HG02588 (cell line): ENCODE measurements at regions not wholly inside any gene's neighbourhood (a gene's known extent, or its start where the extent isn't known, plus 50 kb on each side); places are given as distances from the start of the nearest gene placed in this dataset.

Source experiments
- ATAC-seq: cut with Tn5 transposase; IDR thresholded peaks from one replicate; pipeline ENCODE4 v1.9.1; 2021; ENCODE audit warnings: mild to moderate bottlenecking, moderate library complexity; ENCODE audit not compliant: unreplicated experiment

- no peak for ATAC-seq
Measured at GRCh38 chr2:185145316-185146121, 547.2 kb downstream of the ZNF804A start.

GRCh38 chr2:185147361-185147760 is 549.0 kb downstream of the ZNF804A start:
- ATAC-seq: no peak

- ATAC-seq: no peak
Measured at GRCh38 chr2:185152186-185152585, 553.9 kb downstream of the ZNF804A start.

GRCh38 chr2:185161701-185162100 is 563.4 kb downstream of the ZNF804A start:
- no peak for ATAC-seq

DNA sequence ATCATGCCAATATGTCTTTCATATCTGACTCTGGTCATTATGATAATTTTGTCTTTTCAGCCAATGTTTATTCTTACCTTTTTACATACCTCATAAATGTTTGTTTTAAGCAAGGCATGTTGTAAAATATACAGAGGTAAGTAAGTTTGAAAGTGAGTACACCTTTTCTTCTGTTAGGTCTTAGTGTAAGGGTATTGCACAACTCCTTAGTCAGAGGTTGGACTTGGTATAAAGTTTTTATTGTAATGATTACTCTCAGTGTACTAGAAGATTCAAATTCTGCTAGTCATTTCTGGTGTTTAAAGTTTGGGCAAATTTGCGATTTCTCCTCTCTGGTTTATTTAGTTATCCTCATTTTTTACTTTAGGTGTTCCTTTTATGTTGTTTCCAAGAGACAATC is 564.3 kb upstream of the FSIP2 start:
- no peak for ATAC-seq

DNA sequence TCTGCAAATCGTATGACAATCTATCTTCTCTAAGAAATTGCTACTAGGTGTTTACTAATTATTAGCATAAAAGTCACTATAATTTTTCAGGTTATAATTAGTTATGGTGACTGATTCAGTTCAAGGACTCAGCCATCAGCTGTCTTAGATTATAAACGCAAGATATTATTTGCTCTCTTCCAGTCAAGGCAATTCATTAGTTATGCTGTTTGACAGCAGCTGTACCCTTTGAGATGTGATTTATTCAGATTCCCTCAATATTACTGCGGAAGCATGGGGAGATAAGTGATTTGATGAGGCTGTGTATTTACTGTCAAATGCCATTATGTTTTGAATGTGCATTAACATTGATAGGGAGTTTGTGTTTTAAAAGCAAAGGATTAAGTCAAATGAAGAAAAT is 558.9 kb upstream of the FSIP2 start:
- no peak for ATAC-seq

GRCh38 chr2:185181901-185182300 is 556.7 kb upstream of the FSIP2 start:
- no peak for ATAC-seq

GRCh38 chr2:185185044-185185443 is 553.6 kb upstream of the FSIP2 start:
- ATAC-seq: no peak

GRCh38 chr2:185187421-185187820 is 551.2 kb upstream of the FSIP2 start:
- ATAC-seq: no peak

DNA sequence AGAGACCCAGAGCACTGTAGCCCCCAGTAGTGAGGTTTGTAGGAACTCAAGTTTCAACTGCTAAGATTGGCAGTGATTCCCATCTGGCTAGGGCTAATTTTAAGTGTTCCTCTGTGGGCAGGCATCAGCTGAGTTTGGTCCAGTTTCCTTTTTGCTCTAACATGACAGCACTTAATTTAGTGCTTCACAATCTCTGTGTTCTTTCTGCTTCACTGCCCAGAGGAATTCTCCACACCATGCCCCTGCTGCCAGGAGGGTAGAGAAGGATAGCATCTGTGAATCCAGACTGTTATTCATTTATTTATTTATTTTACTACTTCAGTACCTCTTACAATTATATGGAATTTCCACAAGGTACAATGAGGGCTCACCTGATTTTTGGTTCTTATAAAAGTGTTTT is 549.9 kb upstream of the FSIP2 start:
- ATAC-seq: no peak

GRCh38 chr2:185201063-185201462 is 537.5 kb upstream of the FSIP2 start:
- ATAC-seq: no peak

DNA sequence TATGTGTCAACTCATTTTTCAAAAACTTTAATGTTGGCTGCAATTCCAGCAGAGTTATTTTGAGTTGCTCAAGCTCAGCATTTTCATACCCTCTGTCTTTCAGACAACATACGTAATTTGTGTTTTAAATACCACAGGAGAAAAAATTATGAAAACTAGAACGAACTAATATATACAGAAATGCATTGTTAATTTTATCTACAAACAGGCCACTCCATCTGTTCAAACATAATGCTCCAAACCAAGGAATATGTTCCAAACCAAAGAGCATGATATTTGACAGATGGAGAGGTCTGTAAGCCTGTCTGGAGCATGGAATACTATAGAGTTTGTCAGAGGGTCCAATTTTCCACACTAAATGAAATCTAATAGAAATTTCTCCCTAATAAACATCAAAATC is 536.2 kb upstream of the FSIP2 start:
- no peak for ATAC-seq

- no peak for ATAC-seq
Measured at GRCh38 chr2:185202945-185203528, 535.6 kb upstream of the FSIP2 start.

- no peak for ATAC-seq
Measured at GRCh38 chr2:185208261-185208660, 530.3 kb upstream of the FSIP2 start.

GRCh38 chr2:185215497-185215896 is 523.1 kb upstream of the FSIP2 start:
- ATAC-seq: peak; percentile 51

DNA sequence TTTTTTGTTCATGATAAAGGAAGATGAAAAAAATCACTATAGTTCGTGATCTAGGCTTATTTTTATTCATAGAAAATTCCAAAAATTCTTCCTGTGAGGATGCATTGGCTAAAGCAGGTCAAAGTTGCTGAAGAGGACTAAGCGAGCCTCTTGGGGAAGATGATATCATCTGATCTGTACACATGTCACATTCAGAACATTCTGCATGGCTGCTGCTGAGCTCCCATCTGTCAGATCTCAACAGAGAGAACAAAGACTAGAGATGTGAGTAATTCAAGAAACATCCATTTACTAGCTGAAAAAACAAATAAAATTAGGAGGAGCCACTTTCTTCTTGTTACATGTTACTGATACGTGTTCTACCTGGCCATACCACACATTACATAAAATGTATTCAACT is 518.6 kb upstream of the FSIP2 start:
- no peak for ATAC-seq

GRCh38 chr2:185222311-185222710 is 516.3 kb upstream of the FSIP2 start:
- ATAC-seq: no peak

GRCh38 chr2:185227391-185227790 is 511.2 kb upstream of the FSIP2 start:
- ATAC-seq: no peak

DNA sequence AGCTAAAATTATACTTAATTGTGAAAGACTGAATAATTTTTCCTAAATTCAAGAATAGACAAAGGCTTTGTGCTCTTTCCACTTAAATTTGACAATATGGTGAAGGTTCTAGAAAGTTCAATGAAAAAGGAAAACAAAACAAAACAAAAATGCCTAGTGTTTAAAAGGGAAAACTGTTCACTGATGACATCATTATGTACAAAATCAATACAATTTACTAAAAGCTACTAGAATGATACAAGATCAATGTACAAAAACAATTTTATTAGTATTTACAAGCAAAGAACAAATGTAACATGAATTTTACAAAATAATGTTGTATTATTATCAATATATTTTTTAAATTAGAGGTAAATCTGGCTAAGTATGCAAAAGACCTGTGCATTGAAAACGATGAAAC is 499.1 kb upstream of the FSIP2 start:
- no peak for ATAC-seq

GRCh38 chr2:185240796-185241195 is 497.8 kb upstream of the FSIP2 start:
- no peak for ATAC-seq

- ATAC-seq: no peak
Measured at GRCh38 chr2:185241556-185241955, 497.0 kb upstream of the FSIP2 start.

DNA sequence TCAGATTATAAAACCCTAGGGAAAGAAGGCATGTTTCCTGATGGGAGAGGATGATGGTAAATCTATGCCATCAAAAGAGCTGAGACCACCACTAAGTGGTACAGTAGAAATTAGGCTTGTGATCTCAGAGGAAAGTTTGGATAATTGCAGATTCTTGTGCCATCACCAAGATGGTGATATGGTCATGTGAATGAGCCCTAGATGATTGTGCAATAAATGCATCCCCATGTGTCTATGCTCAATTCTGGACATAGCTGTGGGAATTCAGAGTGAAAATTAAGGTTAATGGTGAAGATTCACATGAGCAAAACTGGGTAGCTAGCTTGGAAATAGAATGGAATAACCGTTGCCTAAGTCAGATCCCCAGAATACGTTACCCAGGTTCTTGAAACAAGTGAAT is 496.1 kb upstream of the FSIP2 start:
- no peak for ATAC-seq

- ATAC-seq: no peak
Measured at GRCh38 chr2:185245216-185245615, 493.4 kb upstream of the FSIP2 start.
